ENCODE measurements at regions not wholly inside any gene's neighbourhood (a gene's known extent, or its start where the extent isn't known, plus 50 kb on each side); places are given as distances from the start of the nearest gene placed in this dataset.

GRCh38 chr2:58620093-58620492, 379.0 kb upstream of the FANCL start:
- TF ChIP-seq CTCF (IDR thresholded peaks at IDR 0.05; ENCODE audit: poor library complexity, severe bottlenecking) (no peak), RAD21 (conservative IDR thresholded peaks at IDR 0.05) (no peak), EP300 (conservative IDR thresholded peaks at IDR 0.05; ENCODE audit: poor library complexity, severe bottlenecking) (no peak)
